HG02973 (cell line): ENCODE measurements at regions not wholly inside any gene's neighbourhood (a gene's known extent, or its start where the extent isn't known, plus 50 kb on each side); places are given as distances from the start of the nearest gene placed in this dataset.
"Not testable (repeated sequence)": the region's sequence is repeated elsewhere in the genome, so short reads cannot be mapped to it uniquely, and the experiment has no call there.

ENCODE experiments used
- ATAC-seq: cut with Tn5 transposase; IDR thresholded peaks from one replicate; pipeline ENCODE4 v1.9.1; 2021; ENCODE audit warnings: moderate library complexity; ENCODE audit not compliant: unreplicated experiment

- no peak for ATAC-seq
These were observed 232.8 kb downstream of the TRIML1 start for GRCh38 chr4:188372058-188372457.

- no peak for ATAC-seq
These were observed 233.6 kb downstream of the TRIML1 start for GRCh38 chr4:188372829-188373228.

- no peak for ATAC-seq
These were observed 235.6 kb downstream of the TRIML1 start for GRCh38 chr4:188374871-188375270.

- no peak for ATAC-seq
These were observed 238.6 kb downstream of the TRIML1 start for GRCh38 chr4:188377816-188378215.

GRCh38 chr4:188383180-188383579, 243.9 kb downstream of the TRIML1 start:
- ATAC-seq = no peak

- ATAC-seq = no peak
These were observed 248.0 kb downstream of the TRIML1 start for GRCh38 chr4:188387179-188387791.

GRCh38 chr4:188391349-188391748, 252.1 kb downstream of the TRIML1 start:
- not testable (repeated sequence) for ATAC-seq

GRCh38 chr4:188396037-188396436, 256.8 kb downstream of the TRIML1 start:
- no peak for ATAC-seq

- no peak for ATAC-seq
These were observed 260.6 kb downstream of the TRIML1 start for GRCh38 chr4:188399834-188400233.

- ATAC-seq = no peak
These were observed 261.2 kb downstream of the TRIML1 start for GRCh38 chr4:188400451-188400850.

GRCh38 chr4:188403272-188403671, 264.0 kb downstream of the TRIML1 start:
- ATAC-seq = no peak

- ATAC-seq = not testable (repeated sequence)
These were observed 266.0 kb downstream of the TRIML1 start for GRCh38 chr4:188405071-188405835.

GRCh38 chr4:188408244-188409030, 269.2 kb downstream of the TRIML1 start:
- no peak for ATAC-seq

GRCh38 chr4:188409851-188410250, 270.6 kb downstream of the TRIML1 start:
- ATAC-seq = no peak

GRCh38 chr4:188411805-188412204, 272.6 kb downstream of the TRIML1 start:
- ATAC-seq = no peak

GRCh38 chr4:188412499-188412898, 273.3 kb downstream of the TRIML1 start:
- ATAC-seq = no peak

GRCh38 chr4:188414441-188414840, 275.2 kb downstream of the TRIML1 start:
- ATAC-seq = no peak

GRCh38 chr4:188417181-188417580, 277.9 kb downstream of the TRIML1 start:
- ATAC-seq = no peak

- ATAC-seq = no peak
These were observed 283.8 kb downstream of the TRIML1 start for GRCh38 chr4:188423039-188423438.

GRCh38 chr4:188428935-188429334, 289.7 kb downstream of the TRIML1 start:
- no peak for ATAC-seq

GRCh38 chr4:188429965-188430364, 290.7 kb downstream of the TRIML1 start:
- no peak for ATAC-seq

- ATAC-seq = no peak
These were observed 291.1 kb downstream of the TRIML1 start for GRCh38 chr4:188430384-188430783.
